ENCODE measurements at regions not wholly inside any gene's neighbourhood (a gene's known extent, or its start where the extent isn't known, plus 50 kb on each side); places are given as distances from the start of the nearest gene placed in this dataset.

- TF ChIP-seq CTCF (IDR thresholded peaks at IDR 0.05) (no peak), ELF4 (CRISPR knock-in tag; IDR thresholded peaks at IDR 0.05; ENCODE audit: low read depth) (no peak)
Measured at GRCh38 chr4:160184884-160185283, 1082.0 kb downstream of the RAPGEF2 start.

Data from WTC11 (cell line).